ENCODE measurements at regions not wholly inside any gene's neighbourhood (a gene's known extent, or its start where the extent isn't known, plus 50 kb on each side); places are given as distances from the start of the nearest gene placed in this dataset.

GRCh38 chr1:88252745-88253144 lies 431.3 kb upstream of the PKN2 start:
- H3K27ac ChIP-seq, result no peak overlapping the region
- TF ChIP-seq CTCF (conservative IDR thresholded peaks at IDR 0.05) (no peak), ZFX (IDR thresholded peaks at IDR 0.05) (no peak)

GRCh38 chr1:88265606-88266005 lies 418.5 kb upstream of the PKN2 start:
- H3K27ac ChIP-seq, result no peak overlapping the region
- TF ChIP-seq CTCF (conservative IDR thresholded peaks at IDR 0.05) (no peak), ZFX (IDR thresholded peaks at IDR 0.05) (no peak)

GRCh38 chr1:88266051-88266450 lies 418.0 kb upstream of the PKN2 start:
- TF ChIP-seq CTCF (conservative IDR thresholded peaks at IDR 0.05), result no peak
- TF ChIP-seq ZFX (IDR thresholded peaks at IDR 0.05), result no peak
- no peak overlapping the region for H3K27ac ChIP-seq

- TF ChIP-seq ZFX (IDR thresholded peaks at IDR 0.05) (no peak), CTCF (conservative IDR thresholded peaks at IDR 0.05) (no peak)
- H3K27ac ChIP-seq, result no peak overlapping the region
These were observed 411.9 kb upstream of the PKN2 start for GRCh38 chr1:88272216-88272615.

- TF ChIP-seq ZFX (IDR thresholded peaks at IDR 0.05), result no peak
- TF ChIP-seq CTCF (conservative IDR thresholded peaks at IDR 0.05), result no peak
- no peak overlapping the region for H3K27ac ChIP-seq
These were observed 409.6 kb upstream of the PKN2 start for GRCh38 chr1:88274431-88274830.

GRCh38 chr1:88275259-88275862 lies 408.7 kb upstream of the PKN2 start:
- no peak overlapping the region for H3K27ac ChIP-seq
- TF ChIP-seq ZFX (IDR thresholded peaks at IDR 0.05) (no peak), CTCF (conservative IDR thresholded peaks at IDR 0.05) (no peak)

- no peak overlapping the region for H3K27ac ChIP-seq
- no peak for TF ChIP-seq ZFX (IDR thresholded peaks at IDR 0.05)
- TF ChIP-seq CTCF (conservative IDR thresholded peaks at IDR 0.05), result no peak
These were observed 407.9 kb upstream of the PKN2 start for GRCh38 chr1:88276163-88276562.

All from C4-2B (cell line).